ENCODE measurements at regions not wholly inside any gene's neighbourhood (a gene's known extent, or its start where the extent isn't known, plus 50 kb on each side); places are given as distances from the start of the nearest gene placed in this dataset.

DNA sequence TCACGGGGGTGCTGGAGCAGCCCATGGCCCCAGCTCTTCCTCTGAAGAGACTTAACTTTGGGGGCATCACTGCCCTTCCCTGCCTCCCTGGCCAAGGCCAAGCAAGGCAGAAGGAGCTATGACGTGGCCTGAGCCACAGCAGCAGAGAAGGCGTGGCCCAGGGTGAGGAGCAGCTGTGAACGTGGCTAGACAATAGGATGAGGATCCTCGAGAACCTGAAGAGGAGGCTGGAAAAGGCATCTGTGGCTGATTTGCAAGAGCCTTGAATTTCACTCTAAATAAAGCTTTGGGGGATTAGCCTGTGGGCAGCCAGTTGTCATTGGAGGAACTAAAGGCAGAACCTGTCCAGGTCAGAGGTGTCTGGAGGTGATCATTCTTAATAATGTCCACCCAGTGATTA lies 652.9 kb upstream of the ID2 start:
- Mint-ChIP-seq H3K27ac (no peak overlapping the region), H3K36me3 (no peaks in the 10 kb centered on the region), H3K27me3 (ENCODE audit: low read depth in 3 of 3) (peaks cover 0 to 5% (median 3%) of the 10 kb centered on the region in 3 donors), H3K4me1 (peaks cover 12% of the 10 kb centered on the region), H3K9me3 (peaks cover 0 to 3% (median 0%) of the 10 kb centered on the region in 7 donors), H3K4me3 (no peak overlapping the region)
- no peak overlapping the region for H2AFZ ChIP-seq (ENCODE audit: insufficient read depth, low read depth, low read length, poor library complexity, severe bottlenecking)
- TF ChIP-seq, protein P1, sequence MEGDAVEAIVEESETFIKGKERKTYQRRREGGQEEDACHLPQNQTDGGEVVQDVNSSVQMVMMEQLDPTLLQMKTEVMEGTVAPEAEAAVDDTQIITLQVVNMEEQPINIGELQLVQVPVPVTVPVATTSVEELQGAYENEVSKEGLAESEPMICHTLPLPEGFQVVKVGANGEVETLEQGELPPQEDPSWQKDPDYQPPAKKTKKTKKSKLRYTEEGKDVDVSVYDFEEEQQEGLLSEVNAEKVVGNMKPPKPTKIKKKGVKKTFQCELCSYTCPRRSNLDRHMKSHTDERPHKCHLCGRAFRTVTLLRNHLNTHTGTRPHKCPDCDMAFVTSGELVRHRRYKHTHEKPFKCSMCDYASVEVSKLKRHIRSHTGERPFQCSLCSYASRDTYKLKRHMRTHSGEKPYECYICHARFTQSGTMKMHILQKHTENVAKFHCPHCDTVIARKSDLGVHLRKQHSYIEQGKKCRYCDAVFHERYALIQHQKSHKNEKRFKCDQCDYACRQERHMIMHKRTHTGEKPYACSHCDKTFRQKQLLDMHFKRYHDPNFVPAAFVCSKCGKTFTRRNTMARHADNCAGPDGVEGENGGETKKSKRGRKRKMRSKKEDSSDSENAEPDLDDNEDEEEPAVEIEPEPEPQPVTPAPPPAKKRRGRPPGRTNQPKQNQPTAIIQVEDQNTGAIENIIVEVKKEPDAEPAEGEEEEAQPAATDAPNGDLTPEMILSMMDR (IDR thresholded peaks at IDR 0.05) = no peak
- WGBS (ENCODE audit: insufficient coverage) = 90% methylated on average over 5 of the region's 5 CpGs
- no peaks in the 10 kb centered on the region for H3K27me3 ChIP-seq (ENCODE audit: control insufficient read depth in 2 of 2, insufficient read depth in 2 of 2, low read length in 2 of 2)
- no peaks in the 10 kb centered on the region for H3K79me2 ChIP-seq (ENCODE audit: insufficient read depth, low read length)
- intact Hi-C loops (cut with micrococcal nuclease) = no loop called here
- H3K4me1 ChIP-seq (ENCODE audit: control insufficient read depth in 1 of 2, insufficient read depth in 2 of 2, low read length in 2 of 2) = peaks cover 7 to 8% of the 10 kb centered on the region in 2 donors
- no peak for DNase-seq
- no peak overlapping the region for H3K4me3 ChIP-seq (replicated peaks in 1 of 3; ENCODE audit: low read depth in 2 of 3, low read length in 3 of 3)
- no peak overlapping the region for H3K4me2 ChIP-seq (replicated peaks; ENCODE audit: extremely low read depth, low read length, poor library complexity, severe bottlenecking)
- no peaks in the 10 kb centered on the region for H3K9me3 ChIP-seq (replicated peaks in 1 of 2; ENCODE audit: control insufficient read depth in 1 of 2, insufficient read depth in 1 of 2, low read length in 2 of 2)
- H3K9ac ChIP-seq (ENCODE audit: insufficient read depth, low read length, poor library complexity, severe bottlenecking) = no peak overlapping the region
- H3K27ac ChIP-seq (ENCODE audit: low read depth in 1 of 2, low read length in 2 of 2) = no peak overlapping the region
- no peaks in the 10 kb centered on the region for H4K20me1 ChIP-seq (ENCODE audit: insufficient read depth, low read length)
- no peaks in the 10 kb centered on the region for H3K36me3 ChIP-seq (replicated peaks in 1 of 2; ENCODE audit: control insufficient read depth in 1 of 2, insufficient read depth in 2 of 2, low read length in 2 of 2)

DNA sequence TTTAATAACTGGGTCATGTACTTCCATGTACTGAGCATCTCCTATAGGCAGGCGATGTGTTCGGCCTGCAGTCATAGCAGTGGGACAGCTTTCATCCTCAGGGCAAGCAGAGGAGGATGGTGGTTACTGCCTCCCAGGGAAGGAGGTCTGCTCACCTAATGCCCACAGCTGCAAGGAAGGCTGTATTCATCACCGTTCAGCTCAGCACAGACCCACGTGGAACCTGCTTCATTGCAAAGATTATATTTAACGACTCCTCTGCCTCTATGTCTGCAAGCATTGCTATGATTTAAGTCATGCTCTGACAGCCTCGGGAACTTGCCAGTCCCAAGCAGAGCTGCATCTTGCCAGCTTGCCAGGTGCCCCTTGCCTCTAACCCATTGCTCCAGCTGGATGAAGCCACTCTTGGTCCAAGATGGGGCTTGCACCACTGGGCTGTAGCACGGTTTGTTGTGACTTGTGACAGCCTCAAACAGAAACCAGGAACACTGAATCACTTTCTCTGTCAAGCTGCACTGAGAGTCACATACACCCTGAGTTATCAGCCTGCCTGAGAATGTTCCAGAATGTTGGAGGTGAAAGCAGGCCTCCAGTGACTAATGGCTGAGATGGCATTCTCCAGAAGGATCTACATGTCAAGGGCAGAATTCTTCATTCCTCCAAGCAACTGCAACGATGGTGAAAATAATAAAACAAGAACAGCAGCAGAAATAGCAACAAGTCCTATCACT lies 651.1 kb upstream of the ID2 start:
- Histone ChIP-seq H3K4me3 (replicated peaks in 1 of 3; ENCODE audit: low read depth in 2 of 3, low read length in 3 of 3) (no peak overlapping the region), H3K4me1 (ENCODE audit: control insufficient read depth in 1 of 2, insufficient read depth in 2 of 2, low read length in 2 of 2) (peaks cover 0 to 5% of the 10 kb centered on the region in 2 donors)
- no peak for DNase-seq

More for the DNA sequence above, 651.1 kb upstream of the ID2 start:
- Histone ChIP-seq H3K36me3 (replicated peaks in 1 of 2; ENCODE audit: control insufficient read depth in 1 of 2, insufficient read depth in 2 of 2, low read length in 2 of 2) (no peaks in the 10 kb centered on the region), H3K9ac (ENCODE audit: insufficient read depth, low read length, poor library complexity, severe bottlenecking) (no peak overlapping the region), H4K20me1 (ENCODE audit: insufficient read depth, low read length) (no peaks in the 10 kb centered on the region), H3K9me3 (replicated peaks in 1 of 2; ENCODE audit: control insufficient read depth in 1 of 2, insufficient read depth in 1 of 2, low read length in 2 of 2) (no peaks in the 10 kb centered on the region), H3K79me2 (ENCODE audit: insufficient read depth, low read length) (no peaks in the 10 kb centered on the region), H3K4me2 (replicated peaks; ENCODE audit: extremely low read depth, low read length, poor library complexity, severe bottlenecking) (no peak overlapping the region), H3K27me3 (ENCODE audit: control insufficient read depth in 2 of 2, insufficient read depth in 2 of 2, low read length in 2 of 2) (no peaks in the 10 kb centered on the region), H3K27ac (ENCODE audit: low read depth in 1 of 2, low read length in 2 of 2) (no peak overlapping the region), H2AFZ (ENCODE audit: insufficient read depth, low read depth, low read length, poor library complexity, severe bottlenecking) (no peak overlapping the region)
- Mint-ChIP-seq H3K4me1 (peaks cover 9% of the 10 kb centered on the region), H3K4me3 (no peak overlapping the region), H3K27ac (no peak overlapping the region), H3K9me3 (peaks cover 0 to 5% (median 0%) of the 10 kb centered on the region in 7 donors), H3K36me3 (no peaks in the 10 kb centered on the region), H3K27me3 (ENCODE audit: low read depth in 3 of 3) (peaks cover 0 to 4% (median 3%) of the 10 kb centered on the region in 3 donors)
- TF ChIP-seq, protein P1 (IDR thresholded peaks at IDR 0.05) = no peak
- intact Hi-C loops (cut with micrococcal nuclease) = no loop called here
- 77% methylated on average over 8 of the region's 8 CpGs for WGBS (ENCODE audit: insufficient coverage)

All from CD14-positive monocyte (primary cell).